GM19467 (cell line): ENCODE measurements at regions not wholly inside any gene's neighbourhood (a gene's known extent, or its start where the extent isn't known, plus 50 kb on each side); places are given as distances from the start of the nearest gene placed in this dataset.
"Not testable (repeated sequence)": the region's sequence is repeated elsewhere in the genome, so short reads cannot be mapped to it uniquely, and the experiment has no call there.

ENCODE experiments used
- ATAC-seq: cut with Tn5 transposase; IDR thresholded peaks from one replicate; pipeline ENCODE4 v1.9.1; 2021; ENCODE audit warnings: mild to moderate bottlenecking, moderate library complexity; ENCODE audit not compliant: unreplicated experiment

- ATAC-seq: no peak
Measured at GRCh38 chr7:114084472-114085312, 165.9 kb upstream of the PPP1R3A start.

DNA sequence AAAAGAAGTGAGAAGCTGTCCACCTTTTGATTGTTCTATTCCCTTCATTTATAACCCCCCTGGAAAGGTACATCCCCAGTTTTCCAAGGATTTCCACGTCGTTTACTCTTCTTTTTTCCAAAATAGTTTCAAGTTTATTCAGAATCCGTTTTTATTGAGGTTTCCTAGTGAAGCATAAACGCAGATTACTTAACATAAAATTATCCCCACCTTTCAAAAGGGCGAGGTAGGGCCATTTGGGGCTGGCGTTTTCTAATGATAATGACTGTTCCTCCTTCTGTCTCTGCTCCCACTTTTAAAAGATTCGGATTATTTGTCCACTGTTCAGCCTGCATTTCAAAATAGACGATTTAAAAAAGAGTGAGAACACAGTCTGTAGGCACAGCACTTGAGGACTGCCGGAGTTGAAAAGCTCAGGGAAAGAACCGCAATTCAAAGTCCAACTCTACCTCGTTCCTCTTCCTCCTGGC lies 165.2 kb upstream of the PPP1R3A start:
- ATAC-seq: no peak

GRCh38 chr7:114083166-114084001 lies 164.6 kb upstream of the PPP1R3A start:
- ATAC-seq: no peak

- no peak for ATAC-seq
Measured at GRCh38 chr7:114082642-114083165, 163.9 kb upstream of the PPP1R3A start.

GRCh38 chr7:114081606-114082425 lies 163.0 kb upstream of the PPP1R3A start:
- ATAC-seq: no peak

- ATAC-seq: not testable (repeated sequence)
Measured at GRCh38 chr7:114077158-114077524, 158.3 kb upstream of the PPP1R3A start.

- not testable (repeated sequence) for ATAC-seq
Measured at GRCh38 chr7:114076392-114077157, 157.8 kb upstream of the PPP1R3A start.

DNA sequence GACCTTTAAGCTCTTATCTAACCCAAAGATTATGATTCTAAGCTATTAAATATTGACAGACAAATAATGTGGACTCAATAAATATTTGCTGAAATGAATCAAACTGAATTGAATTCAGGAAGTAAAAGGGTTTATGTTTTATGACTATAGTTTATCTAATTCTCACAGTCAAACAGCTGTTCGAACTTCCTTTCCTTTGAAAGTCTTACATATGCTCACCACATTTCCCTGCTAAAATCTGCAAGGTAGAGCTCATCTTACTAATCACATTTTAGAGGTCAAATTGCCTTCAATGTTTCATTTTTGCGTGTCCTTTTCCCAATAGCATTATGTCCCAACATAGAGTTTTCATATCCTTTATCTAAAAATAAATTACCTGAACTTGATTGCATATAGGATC lies 154.9 kb upstream of the PPP1R3A start:
- no peak for ATAC-seq

GRCh38 chr7:114070246-114070645 lies 151.4 kb upstream of the PPP1R3A start:
- ATAC-seq: no peak

- no peak for ATAC-seq
Measured at GRCh38 chr7:114062810-114063209, 144.0 kb upstream of the PPP1R3A start.

DNA sequence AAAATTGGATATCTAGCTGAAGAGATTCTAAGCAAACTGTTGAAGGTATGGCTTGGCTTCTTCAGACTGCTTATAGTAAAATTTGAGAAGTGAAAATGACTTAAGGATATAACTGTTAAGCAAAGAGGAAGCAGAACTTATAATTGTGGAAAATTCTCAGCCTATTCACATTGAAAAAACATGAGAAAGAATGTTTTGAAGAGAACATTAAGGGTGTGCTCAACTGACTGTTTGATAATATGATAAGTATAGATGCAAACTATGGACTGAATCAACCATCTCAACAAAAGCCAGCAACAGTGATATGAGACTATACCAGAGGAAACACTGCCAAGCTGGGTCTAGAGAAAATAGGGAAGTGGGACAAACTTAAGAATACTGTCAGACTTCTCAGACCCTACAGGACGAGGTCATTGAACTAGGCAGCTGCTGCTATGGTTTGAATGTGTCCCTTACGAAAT lies 133.1 kb upstream of the PPP1R3A start:
- peak; percentile 63 for ATAC-seq

GRCh38 chr7:114050571-114050970 lies 131.8 kb upstream of the PPP1R3A start:
- ATAC-seq: no peak

DNA sequence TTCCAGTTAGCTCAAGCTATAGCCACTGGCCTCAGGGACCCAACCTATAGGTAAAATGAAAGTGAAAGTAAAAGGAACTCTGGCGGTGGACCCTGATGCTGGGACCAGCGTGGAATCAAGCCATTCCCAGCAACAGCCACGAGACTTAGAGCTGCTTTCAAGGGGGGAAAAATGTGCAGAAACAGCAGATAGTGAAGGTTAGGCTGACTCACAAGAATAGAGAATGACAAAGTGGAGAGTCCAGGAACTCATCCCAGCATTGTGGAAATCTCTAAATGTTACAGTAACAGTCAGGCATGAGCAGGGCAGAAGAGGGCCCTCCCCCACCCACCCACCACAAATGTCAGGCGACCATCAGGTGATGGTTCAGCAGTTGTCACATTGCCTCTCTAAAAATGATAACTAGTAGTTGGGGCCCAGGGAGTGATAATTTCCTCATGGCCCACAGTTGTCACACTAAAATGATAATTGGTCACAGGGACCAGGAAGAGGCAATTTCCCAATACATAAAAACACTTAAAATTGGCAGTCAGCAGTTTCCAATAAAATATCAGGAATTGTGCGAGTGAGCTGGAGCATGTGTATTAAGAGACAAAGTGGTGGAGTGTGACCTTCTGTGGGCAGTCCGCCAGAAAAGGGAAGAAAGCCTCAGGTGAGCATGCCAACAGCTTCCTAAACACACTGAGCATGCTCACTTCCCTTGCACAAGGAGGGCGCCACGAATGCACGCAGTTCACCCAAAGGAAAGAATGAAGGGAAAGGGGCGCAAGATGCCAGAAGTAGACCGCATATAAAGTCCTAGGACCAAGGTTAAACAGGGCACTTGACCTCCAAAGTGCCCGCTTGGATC lies 129.8 kb upstream of the PPP1R3A start:
- no peak for ATAC-seq

- ATAC-seq: no peak
Measured at GRCh38 chr7:114047889-114048288, 129.1 kb upstream of the PPP1R3A start.

- ATAC-seq: no peak
Measured at GRCh38 chr7:114033475-114033874, 114.7 kb upstream of the PPP1R3A start.

DNA sequence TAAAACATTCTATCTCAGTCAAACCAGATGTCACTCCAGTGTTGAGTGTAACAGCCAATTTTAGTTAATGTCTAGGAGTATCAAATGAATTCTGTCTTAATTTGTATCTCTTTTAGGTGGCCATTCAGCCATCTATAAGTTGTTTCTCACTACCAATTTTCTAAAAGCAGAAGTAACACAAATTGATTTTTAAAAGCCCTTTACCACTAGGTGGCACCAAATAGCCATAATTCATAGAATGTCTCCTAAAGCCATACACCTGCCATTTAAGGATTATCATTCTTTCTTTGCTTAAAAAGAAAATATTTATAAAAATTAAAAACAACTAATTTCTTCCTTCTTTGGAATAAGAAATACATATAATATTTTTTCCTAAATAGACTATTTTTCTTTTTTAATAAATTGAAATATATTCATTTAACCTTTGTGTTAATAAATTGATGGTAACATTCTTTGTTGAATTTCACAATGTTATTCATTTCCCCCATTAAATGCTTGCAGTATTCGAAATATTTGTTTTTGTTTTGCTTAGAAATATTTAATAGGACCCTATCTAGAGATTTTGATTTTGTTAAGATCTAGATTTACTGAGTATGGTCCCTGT lies 107.8 kb upstream of the PPP1R3A start:
- peak; percentile 71 for ATAC-seq

DNA sequence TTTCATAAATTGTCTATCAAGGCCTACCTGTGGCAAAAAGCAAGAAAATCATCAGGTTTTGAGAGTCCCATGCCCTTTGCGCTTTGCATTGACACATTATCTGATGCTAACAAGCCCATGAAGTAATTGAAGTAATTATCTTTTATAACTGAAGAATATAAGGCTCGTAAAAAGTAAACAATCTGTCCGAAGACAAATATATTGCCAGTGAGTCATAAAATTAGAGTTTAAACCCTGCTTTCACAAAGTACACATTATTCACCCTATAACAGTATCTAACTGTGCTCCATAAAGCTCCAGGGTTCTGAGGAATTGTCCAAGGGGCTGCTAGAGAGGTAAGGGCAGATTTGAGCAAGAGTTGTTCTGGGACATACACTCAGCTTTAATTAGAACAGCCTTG lies 102.3 kb upstream of the PPP1R3A start:
- no peak for ATAC-seq

DNA sequence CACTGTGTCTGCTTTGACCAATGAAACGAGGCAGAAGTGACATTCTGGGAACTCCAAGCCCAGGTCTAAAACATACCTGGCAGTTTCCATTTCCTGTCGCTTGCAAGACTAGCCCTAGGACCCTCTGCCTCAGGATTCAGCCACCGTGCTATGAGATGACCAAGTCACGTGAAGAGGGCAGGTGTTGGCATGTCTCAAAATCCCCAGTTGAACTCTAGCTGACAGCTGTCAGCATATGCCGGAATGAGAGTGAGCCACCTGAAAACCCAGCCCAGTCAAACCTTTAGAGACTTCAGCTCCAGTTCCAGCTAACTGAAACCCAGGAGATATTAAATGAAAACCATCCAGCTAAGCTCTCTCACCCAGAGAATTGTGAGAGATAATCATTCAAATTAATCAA lies 89.9 kb upstream of the PPP1R3A start:
- no peak for ATAC-seq

DNA sequence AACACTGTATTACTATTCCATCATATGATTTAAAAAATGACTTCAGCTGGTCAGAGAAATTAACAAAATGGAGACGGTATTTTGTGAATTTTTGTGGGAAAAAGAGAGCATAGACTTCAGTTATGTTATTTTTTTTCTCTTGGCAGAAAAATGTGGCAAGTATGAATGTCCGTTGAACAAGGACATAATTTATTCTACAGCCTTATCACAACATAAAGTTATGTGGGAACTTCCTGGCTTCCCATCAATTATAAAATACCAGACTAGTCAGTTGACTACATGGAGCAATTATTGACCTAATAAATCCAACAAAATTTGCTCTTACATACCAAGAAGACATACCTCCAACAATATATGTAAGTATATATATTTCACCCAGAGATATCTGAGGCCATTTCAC lies 88.6 kb upstream of the PPP1R3A start:
- no peak for ATAC-seq
